Ishikawa (cell line): ENCODE measurements at regions not wholly inside any gene's neighbourhood (a gene's known extent, or its start where the extent isn't known, plus 50 kb on each side); places are given as distances from the start of the nearest gene placed in this dataset.

ENCODE experiments used
- CEBPB ChIP-seq: IDR thresholded peaks from 2 replicates; pipeline ENCODE4 v1.6.1; 2012
- CREB1 ChIP-seq: IDR thresholded peaks from 2 replicates; pipeline ENCODE4 v1.6.1; 2012; ENCODE audit warnings: low read depth
- EGR1 ChIP-seq: IDR thresholded peaks from 2 replicates; pipeline ENCODE4 v1.6.1; 2012
- EP300 ChIP-seq: IDR thresholded peaks from 2 replicates; pipeline ENCODE4 v1.6.1; 2012; ENCODE audit warnings: borderline replicate concordance
- RAD21 ChIP-seq: IDR thresholded peaks from 2 replicates; pipeline ENCODE4 v1.6.1; 2012; ENCODE audit warnings: low read depth
- TAF1 ChIP-seq: IDR thresholded peaks from 2 replicates; pipeline ENCODE4 v1.6.1; 2012; ENCODE audit warnings: low read depth, mild to moderate bottlenecking
- TCF12 ChIP-seq: IDR thresholded peaks from 2 replicates; pipeline ENCODE4 v1.6.1; 2012; ENCODE audit warnings: low read depth
- TF ChIP-seq, protein P1 (sequence below): IDR thresholded peaks from 2 replicates; pipeline ENCODE4 v1.6.1; 2012
- TF ChIP-seq, protein P2 (sequence below): IDR thresholded peaks from 2 replicates; pipeline ENCODE4 v1.6.1; 2012
- TF ChIP-seq, protein P3 (sequence below): IDR thresholded peaks from 2 replicates; pipeline ENCODE4 v1.6.1; 2012; ENCODE audit warnings: low read depth, mild to moderate bottlenecking

DNA sequence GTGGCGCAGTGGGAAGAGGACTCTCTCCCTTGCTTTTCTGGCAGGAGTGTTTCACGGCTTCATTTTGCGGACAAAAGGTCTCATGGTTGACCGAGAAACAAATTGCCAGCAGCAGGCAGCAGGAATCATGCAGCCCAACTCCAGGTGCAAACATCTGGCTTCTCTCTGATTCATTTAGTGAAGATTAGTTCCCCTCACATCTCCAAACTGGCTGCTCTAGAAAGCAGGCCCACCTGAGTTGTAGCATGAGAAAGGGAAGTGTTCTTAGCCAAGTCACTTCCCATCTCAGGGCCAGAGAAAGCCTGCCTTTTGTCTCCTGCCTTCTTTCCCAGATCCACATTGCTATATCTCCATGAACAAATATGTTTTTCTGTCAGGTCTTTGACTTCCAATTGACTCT lies 120.8 kb upstream of the CCDC196 start:
- TF ChIP-seq, protein P1, sequence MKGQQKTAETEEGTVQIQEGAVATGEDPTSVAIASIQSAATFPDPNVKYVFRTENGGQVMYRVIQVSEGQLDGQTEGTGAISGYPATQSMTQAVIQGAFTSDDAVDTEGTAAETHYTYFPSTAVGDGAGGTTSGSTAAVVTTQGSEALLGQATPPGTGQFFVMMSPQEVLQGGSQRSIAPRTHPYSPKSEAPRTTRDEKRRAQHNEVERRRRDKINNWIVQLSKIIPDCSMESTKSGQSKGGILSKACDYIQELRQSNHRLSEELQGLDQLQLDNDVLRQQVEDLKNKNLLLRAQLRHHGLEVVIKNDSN = no peak
- TF ChIP-seq, protein P2, sequence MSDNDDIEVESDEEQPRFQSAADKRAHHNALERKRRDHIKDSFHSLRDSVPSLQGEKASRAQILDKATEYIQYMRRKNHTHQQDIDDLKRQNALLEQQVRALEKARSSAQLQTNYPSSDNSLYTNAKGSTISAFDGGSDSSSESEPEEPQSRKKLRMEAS = no peak
- TF ChIP-seq TAF1 = no peak
- no peak for TF ChIP-seq CEBPB
- no peak for TF ChIP-seq RAD21
- TF ChIP-seq EGR1 = no peak
- TF ChIP-seq, protein P3, sequence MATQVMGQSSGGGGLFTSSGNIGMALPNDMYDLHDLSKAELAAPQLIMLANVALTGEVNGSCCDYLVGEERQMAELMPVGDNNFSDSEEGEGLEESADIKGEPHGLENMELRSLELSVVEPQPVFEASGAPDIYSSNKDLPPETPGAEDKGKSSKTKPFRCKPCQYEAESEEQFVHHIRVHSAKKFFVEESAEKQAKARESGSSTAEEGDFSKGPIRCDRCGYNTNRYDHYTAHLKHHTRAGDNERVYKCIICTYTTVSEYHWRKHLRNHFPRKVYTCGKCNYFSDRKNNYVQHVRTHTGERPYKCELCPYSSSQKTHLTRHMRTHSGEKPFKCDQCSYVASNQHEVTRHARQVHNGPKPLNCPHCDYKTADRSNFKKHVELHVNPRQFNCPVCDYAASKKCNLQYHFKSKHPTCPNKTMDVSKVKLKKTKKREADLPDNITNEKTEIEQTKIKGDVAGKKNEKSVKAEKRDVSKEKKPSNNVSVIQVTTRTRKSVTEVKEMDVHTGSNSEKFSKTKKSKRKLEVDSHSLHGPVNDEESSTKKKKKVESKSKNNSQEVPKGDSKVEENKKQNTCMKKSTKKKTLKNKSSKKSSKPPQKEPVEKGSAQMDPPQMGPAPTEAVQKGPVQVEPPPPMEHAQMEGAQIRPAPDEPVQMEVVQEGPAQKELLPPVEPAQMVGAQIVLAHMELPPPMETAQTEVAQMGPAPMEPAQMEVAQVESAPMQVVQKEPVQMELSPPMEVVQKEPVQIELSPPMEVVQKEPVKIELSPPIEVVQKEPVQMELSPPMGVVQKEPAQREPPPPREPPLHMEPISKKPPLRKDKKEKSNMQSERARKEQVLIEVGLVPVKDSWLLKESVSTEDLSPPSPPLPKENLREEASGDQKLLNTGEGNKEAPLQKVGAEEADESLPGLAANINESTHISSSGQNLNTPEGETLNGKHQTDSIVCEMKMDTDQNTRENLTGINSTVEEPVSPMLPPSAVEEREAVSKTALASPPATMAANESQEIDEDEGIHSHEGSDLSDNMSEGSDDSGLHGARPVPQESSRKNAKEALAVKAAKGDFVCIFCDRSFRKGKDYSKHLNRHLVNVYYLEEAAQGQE = no peak
- TF ChIP-seq EP300 = no peak
- no peak for TF ChIP-seq CREB1
- no peak for TF ChIP-seq TCF12
